ENCODE measurements at regions not wholly inside any gene's neighbourhood (a gene's known extent, or its start where the extent isn't known, plus 50 kb on each side); places are given as distances from the start of the nearest gene placed in this dataset.
"Not testable (repeated sequence)": the region's sequence is repeated elsewhere in the genome, so short reads cannot be mapped to it uniquely, and the experiment has no call there.

- intact Hi-C loops (cut with DNase I) = no loop called here
- no peak for DNase-seq (ENCODE audit: low spot score)
Observed at GRCh38 chr1:121517586-121518230, 332.9 kb downstream of the SRGAP2C start.

GRCh38 chr1:121518726-121519041 is 333.9 kb downstream of the SRGAP2C start:
- intact Hi-C loops (cut with DNase I) = no loop called here
- no peak for DNase-seq (ENCODE audit: low spot score)

GRCh38 chr1:121519042-121519755 is 334.4 kb downstream of the SRGAP2C start:
- intact Hi-C loops (cut with DNase I) = no loop called here
- peak; percentile 84 for DNase-seq (ENCODE audit: low spot score)

GRCh38 chr1:121519756-121520286 is 335.0 kb downstream of the SRGAP2C start:
- DNase-seq (ENCODE audit: low spot score); intact Hi-C loops (cut with DNase I): not testable (repeated sequence)

GRCh38 chr1:121522061-121522759 is 337.4 kb downstream of the SRGAP2C start:
- no peak for DNase-seq (ENCODE audit: low spot score)
- intact Hi-C loops (cut with DNase I) = no loop called here

- DNase-seq (ENCODE audit: low spot score); intact Hi-C loops (cut with DNase I): not testable (repeated sequence)
Observed at GRCh38 chr1:121523112-121523511, 338.3 kb downstream of the SRGAP2C start.

- DNase-seq (ENCODE audit: low spot score) = no peak
- intact Hi-C loops (cut with DNase I) = no loop called here
Observed at GRCh38 chr1:121525355-121525754, 340.6 kb downstream of the SRGAP2C start.

GRCh38 chr1:121528958-121529357 is 344.2 kb downstream of the SRGAP2C start:
- intact Hi-C loops (cut with DNase I); DNase-seq (ENCODE audit: low spot score): not testable (repeated sequence)

GRCh38 chr1:121530026-121530425 is 345.3 kb downstream of the SRGAP2C start:
- DNase-seq (ENCODE audit: low spot score); intact Hi-C loops (cut with DNase I): not testable (repeated sequence)

- DNase-seq (ENCODE audit: low spot score); intact Hi-C loops (cut with DNase I): not testable (repeated sequence)
Observed at GRCh38 chr1:121531747-121532146, 347.0 kb downstream of the SRGAP2C start.

- DNase-seq (ENCODE audit: low spot score); intact Hi-C loops (cut with DNase I): not testable (repeated sequence)
Observed at GRCh38 chr1:121538148-121538547, 353.4 kb downstream of the SRGAP2C start.

GRCh38 chr1:121538943-121539575 is 354.3 kb downstream of the SRGAP2C start:
- intact Hi-C loops (cut with DNase I) = no loop called here
- no peak for DNase-seq (ENCODE audit: low spot score)

- DNase-seq (ENCODE audit: low spot score); intact Hi-C loops (cut with DNase I): not testable (repeated sequence)
Observed at GRCh38 chr1:121543988-121544387, 359.2 kb downstream of the SRGAP2C start.

- DNase-seq (ENCODE audit: low spot score) = no peak
- intact Hi-C loops (cut with DNase I) = no loop called here
Observed at GRCh38 chr1:121544500-121544899, 359.7 kb downstream of the SRGAP2C start.

GRCh38 chr1:121545899-121546298 is 361.1 kb downstream of the SRGAP2C start:
- DNase-seq (ENCODE audit: low spot score); intact Hi-C loops (cut with DNase I): not testable (repeated sequence)

GRCh38 chr1:121546830-121547591 is 362.2 kb downstream of the SRGAP2C start:
- no peak for DNase-seq (ENCODE audit: low spot score)
- intact Hi-C loops (cut with DNase I) = no loop called here

- DNase-seq (ENCODE audit: low spot score); intact Hi-C loops (cut with DNase I): not testable (repeated sequence)
Observed at GRCh38 chr1:121547726-121548125, 363.0 kb downstream of the SRGAP2C start.

- intact Hi-C loops (cut with DNase I); DNase-seq (ENCODE audit: low spot score): not testable (repeated sequence)
Observed at GRCh38 chr1:121550817-121551216, 366.0 kb downstream of the SRGAP2C start.

- intact Hi-C loops (cut with DNase I); DNase-seq (ENCODE audit: low spot score): not testable (repeated sequence)
Observed at GRCh38 chr1:121551491-121551890, 366.7 kb downstream of the SRGAP2C start.

Data from posterior vena cava (tissue), 2 donors.